GM13977 (cell line): ENCODE measurements at regions not wholly inside any gene's neighbourhood (a gene's known extent, or its start where the extent isn't known, plus 50 kb on each side); places are given as distances from the start of the nearest gene placed in this dataset.

Source experiments
- DNase-seq: peaks from one replicate; pipeline ENCODE4 v3.0.0; 2012; ENCODE audit warnings: low spot score
- CTCF ChIP-seq: IDR thresholded peaks from 2 replicates; pipeline ENCODE4 v1.5.1; 2012; ENCODE audit warnings: mild to moderate bottlenecking, control low read depth; ENCODE audit not compliant: insufficient read depth; ENCODE audit errors: extremely low read depth, missing control alignments
- in situ Hi-C: fragments of 300-500 bp; cut with MboI; formaldehyde crosslinking; loops from one replicate; pipeline ENCODE4 v1.12.0; 2022; ENCODE audit warnings: low sequenced_read_pairs, low pct_unique_long_range_greater_than_20kb, mixed read lengths, inconsistent platforms; ENCODE audit not compliant: unreplicated experiment

- in situ Hi-C loops = no loop called here
- no peak for DNase-seq
Measured at GRCh38 chr4:107253579-107254068, 217.5 kb upstream of the DKK2 start.

DNA sequence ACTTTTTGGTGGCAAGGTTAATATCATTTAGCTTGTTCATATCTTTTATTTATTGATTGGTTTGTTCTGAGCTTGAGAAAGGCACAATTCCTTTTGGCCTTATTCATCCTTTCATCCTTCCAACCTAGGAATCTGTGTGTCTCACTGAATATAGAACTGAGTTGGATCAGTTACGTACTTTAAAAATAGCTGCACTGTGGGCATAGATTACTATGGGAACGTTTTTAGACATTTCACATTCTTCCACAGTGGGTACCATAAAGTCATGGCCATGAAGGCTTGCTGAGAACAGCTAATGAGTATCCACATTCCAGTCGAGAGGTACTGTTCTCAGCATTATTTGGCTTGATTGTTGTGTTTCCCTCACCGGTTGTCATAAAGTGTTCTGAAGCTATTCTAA lies 217.0 kb upstream of the DKK2 start:
- TF ChIP-seq CTCF = no peak
- no peak for DNase-seq

More at GRCh38 chr4:107253579-107254068, 217.5 kb upstream of the DKK2 start:
- TF ChIP-seq CTCF = no peak

GRCh38 chr4:107252571-107252970 lies 216.5 kb upstream of the DKK2 start:
- in situ Hi-C loops = no loop called here
- DNase-seq = no peak
- no peak for TF ChIP-seq CTCF

More for the DNA sequence above, 217.0 kb upstream of the DKK2 start:
- in situ Hi-C loops = no loop called here

DNA sequence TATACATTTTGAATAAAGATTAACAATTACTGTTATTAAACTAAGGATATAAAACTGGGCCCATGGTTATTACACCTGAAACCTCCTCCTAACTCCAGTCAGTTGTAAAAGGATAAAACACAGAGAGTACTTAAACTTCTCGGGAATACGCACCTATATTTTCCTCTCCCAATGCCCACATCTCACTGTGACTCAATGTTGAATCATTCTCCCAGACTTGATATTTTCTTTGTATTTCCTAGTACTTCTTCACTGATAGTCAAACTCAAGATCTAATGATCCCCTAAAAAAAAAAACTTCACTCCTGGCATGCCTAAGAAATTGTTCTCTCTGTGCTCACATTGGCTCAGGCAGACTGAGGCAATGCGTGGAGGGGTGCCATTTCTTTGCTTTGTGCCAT lies 212.5 kb upstream of the DKK2 start:
- no peak for DNase-seq
- no peak for TF ChIP-seq CTCF
- in situ Hi-C loops = no loop called here

DNA sequence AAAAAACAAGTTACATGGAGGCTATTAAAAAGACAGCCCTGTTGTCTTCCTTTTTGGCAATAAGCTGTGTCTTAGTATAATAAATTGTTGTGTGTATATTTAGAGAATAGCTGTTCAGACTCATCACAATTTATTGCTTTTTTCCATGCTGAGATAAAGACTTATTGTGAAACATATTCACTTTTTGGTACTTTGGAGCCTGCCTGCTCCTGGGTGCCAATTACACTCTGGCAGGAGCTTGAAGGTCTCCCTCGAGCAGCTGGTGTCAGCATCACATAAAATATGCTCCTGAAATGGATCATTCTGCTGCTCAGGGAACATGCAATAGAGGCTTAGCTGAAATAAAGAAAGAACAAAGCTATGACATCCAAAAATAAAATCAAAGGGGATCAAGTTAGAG lies 211.6 kb upstream of the DKK2 start:
- DNase-seq = no peak
- TF ChIP-seq CTCF = no peak
- in situ Hi-C loops = no loop called here

DNA sequence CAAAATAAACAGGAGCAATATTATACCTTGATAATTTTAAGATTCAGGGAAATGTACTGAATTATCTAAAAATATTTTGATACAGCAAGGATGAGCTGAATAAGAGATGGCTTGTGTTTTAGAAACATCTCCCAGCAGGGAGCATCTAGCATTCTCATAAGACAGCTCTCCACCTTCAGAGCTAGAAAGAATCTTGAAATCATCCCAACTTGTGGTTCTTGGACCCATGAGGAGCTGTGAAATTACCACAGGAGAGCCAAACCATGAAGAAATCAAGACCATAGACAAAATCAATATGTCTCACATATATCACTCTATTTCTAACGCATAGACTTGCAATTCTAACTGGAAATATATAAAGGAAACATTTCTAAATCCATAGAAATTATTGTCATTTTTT lies 210.6 kb upstream of the DKK2 start:
- DNase-seq = no peak
- in situ Hi-C loops = no loop called here

More for the DNA sequence above, 210.6 kb upstream of the DKK2 start:
- no peak for TF ChIP-seq CTCF
